KMS-11 (cell line): ENCODE measurements at regions not wholly inside any gene's neighbourhood (a gene's known extent, or its start where the extent isn't known, plus 50 kb on each side); places are given as distances from the start of the nearest gene placed in this dataset.

Experiments used
- H2AFZ ChIP-seq: fragments of 200-600 bp; sonication (generic); 2 replicates; pipeline ENCODE4 v1.6.1; 2016; ENCODE audit warnings: antibody characterized with exemption, mixed run types, low read depth
- H3K27ac ChIP-seq: fragments of 200-600 bp; sonication (generic); 2 replicates; pipeline ENCODE4 v1.6.1; 2016; ENCODE audit warnings: mild to moderate bottlenecking, mixed run types
- H3K27me3 ChIP-seq: fragments of 200-600 bp; sonication (generic); 2 replicates; pipeline ENCODE4 v1.6.1; 2017; ENCODE audit warnings: mild to moderate bottlenecking, low read depth, mixed run types, moderate library complexity; ENCODE audit not compliant: insufficient read depth
- H3K36me3 ChIP-seq: fragments of 200-600 bp; sonication (generic); 2 replicates; pipeline ENCODE4 v1.6.1; 2017; ENCODE audit warnings: mild to moderate bottlenecking, mixed run types; ENCODE audit not compliant: insufficient read depth
- H3K4me1 ChIP-seq: fragments of 200-600 bp; sonication (generic); 2 replicates; pipeline ENCODE4 v1.6.1; 2016; ENCODE audit warnings: mild to moderate bottlenecking, low read depth, mixed run types; ENCODE audit not compliant: poor library complexity, severe bottlenecking
- H3K4me2 ChIP-seq: fragments of 200-600 bp; sonication (generic); 2 replicates; pipeline ENCODE4 v1.7.0; 2016; ENCODE audit warnings: mild to moderate bottlenecking, mixed run types
- H3K4me3 ChIP-seq: fragments of 200-600 bp; sonication (generic); IDR thresholded peaks from 2 replicates; pipeline ENCODE4 v1.6.1; 2017; ENCODE audit warnings: low read depth, low read length, mixed read lengths; ENCODE audit not compliant: insufficient read depth
- H3K79me2 ChIP-seq: fragments of 200-600 bp; sonication (generic); 2 replicates; pipeline ENCODE4 v1.6.1; 2016; ENCODE audit warnings: low read depth, mixed run types; ENCODE audit not compliant: insufficient read depth
- H3K9ac ChIP-seq: fragments of 200-600 bp; sonication (generic); 2 replicates; pipeline ENCODE4 v1.6.1; 2016; ENCODE audit warnings: mild to moderate bottlenecking, mixed run types
- H4K20me1 ChIP-seq: fragments of 200-600 bp; sonication (generic); 2 replicates; pipeline ENCODE4 v1.6.1; 2016; ENCODE audit warnings: mild to moderate bottlenecking, mixed run types; ENCODE audit not compliant: insufficient read depth
- TF ChIP-seq, protein P1 (sequence below): fragments of 200-600 bp; sonication (generic); conservative IDR thresholded peaks from 2 replicates; pipeline ENCODE4 v1.6.1; 2017; ENCODE audit warnings: low read depth, mild to moderate bottlenecking, antibody characterized with exemption, low read length, moderate library complexity, mixed read lengths

DNA sequence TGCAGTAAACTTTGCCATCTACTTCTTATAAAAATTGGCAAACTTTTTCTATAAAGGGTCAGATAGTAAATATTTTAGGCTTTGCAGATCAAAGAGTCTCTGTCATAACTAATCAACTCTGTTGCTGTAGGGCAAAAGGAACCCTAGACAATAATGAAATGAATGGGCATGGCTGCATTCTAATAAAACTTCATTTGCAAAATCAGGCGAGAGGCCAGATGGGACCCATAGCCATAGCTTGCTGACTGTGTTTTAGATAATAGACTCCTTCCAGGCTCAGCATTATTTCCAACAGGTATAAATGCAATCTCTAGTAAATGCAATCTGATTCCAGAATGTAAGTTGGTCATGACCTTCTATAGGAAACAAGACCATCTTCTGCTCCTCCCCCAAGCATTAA lies 490.7 kb downstream of the TOX3 start:
- Histone ChIP-seq H3K4me1 (no peaks in the 10 kb centered on the region), H3K9ac (no peak overlapping the region), H3K4me3 (no peak overlapping the region), H3K4me2 (no peak overlapping the region), H3K27ac (no peak overlapping the region), H3K36me3 (no peaks in the 10 kb centered on the region), H4K20me1 (no peaks in the 10 kb centered on the region), H2AFZ (no peak overlapping the region), H3K79me2 (no peaks in the 10 kb centered on the region), H3K27me3 (no peaks in the 10 kb centered on the region)
- TF ChIP-seq, protein P1, sequence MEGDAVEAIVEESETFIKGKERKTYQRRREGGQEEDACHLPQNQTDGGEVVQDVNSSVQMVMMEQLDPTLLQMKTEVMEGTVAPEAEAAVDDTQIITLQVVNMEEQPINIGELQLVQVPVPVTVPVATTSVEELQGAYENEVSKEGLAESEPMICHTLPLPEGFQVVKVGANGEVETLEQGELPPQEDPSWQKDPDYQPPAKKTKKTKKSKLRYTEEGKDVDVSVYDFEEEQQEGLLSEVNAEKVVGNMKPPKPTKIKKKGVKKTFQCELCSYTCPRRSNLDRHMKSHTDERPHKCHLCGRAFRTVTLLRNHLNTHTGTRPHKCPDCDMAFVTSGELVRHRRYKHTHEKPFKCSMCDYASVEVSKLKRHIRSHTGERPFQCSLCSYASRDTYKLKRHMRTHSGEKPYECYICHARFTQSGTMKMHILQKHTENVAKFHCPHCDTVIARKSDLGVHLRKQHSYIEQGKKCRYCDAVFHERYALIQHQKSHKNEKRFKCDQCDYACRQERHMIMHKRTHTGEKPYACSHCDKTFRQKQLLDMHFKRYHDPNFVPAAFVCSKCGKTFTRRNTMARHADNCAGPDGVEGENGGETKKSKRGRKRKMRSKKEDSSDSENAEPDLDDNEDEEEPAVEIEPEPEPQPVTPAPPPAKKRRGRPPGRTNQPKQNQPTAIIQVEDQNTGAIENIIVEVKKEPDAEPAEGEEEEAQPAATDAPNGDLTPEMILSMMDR, result no peak

DNA sequence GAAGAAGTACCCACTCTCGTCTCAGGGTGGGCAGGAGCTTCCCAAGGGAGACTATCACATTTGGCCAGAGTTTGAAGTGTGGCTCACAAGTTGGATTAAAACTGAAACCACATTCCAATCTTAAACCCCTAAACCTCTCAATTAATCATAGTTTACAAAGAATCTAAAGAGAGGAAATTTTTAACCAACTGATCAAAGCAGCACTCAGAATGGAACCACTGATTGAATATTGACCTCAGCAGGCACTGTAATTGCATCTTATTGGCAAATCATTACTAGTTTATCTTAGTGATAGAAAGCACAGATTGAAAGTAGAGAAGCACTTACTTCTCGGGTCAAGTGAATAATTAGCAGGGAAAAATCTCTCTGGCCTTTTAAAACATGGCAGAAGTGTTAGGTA lies 491.6 kb downstream of the TOX3 start:
- H3K4me1 ChIP-seq, result peaks cover 5% of the 10 kb centered on the region
- TF ChIP-seq, protein P1, result no peak
- no peak overlapping the region for H3K9ac ChIP-seq
- no peak overlapping the region for H3K4me3 ChIP-seq
- no peaks in the 10 kb centered on the region for H3K79me2 ChIP-seq
- no peaks in the 10 kb centered on the region for H4K20me1 ChIP-seq
- H2AFZ ChIP-seq, result no peak overlapping the region
- no peak overlapping the region for H3K27ac ChIP-seq
- H3K4me2 ChIP-seq, result no peak overlapping the region
- H3K36me3 ChIP-seq, result no peaks in the 10 kb centered on the region
- H3K27me3 ChIP-seq, result no peaks in the 10 kb centered on the region

DNA sequence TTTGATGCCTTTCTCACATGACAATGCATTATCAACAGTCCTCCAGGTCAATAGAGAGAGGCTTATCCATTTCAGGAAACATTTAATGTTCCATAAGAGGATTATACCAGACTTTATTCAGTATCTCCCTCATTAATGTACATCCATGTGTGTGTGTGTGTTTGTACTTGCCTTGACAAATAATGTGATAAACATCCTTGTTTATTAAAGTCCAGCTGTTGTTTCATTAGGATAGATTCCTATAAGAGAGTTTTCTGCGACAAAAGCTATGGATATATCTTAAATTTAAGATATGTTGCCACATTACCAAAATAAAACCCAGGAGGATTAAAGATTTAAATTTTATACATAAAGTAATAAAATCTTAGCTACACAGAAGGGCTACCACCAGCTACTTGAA lies 492.6 kb downstream of the TOX3 start:
- no peaks in the 10 kb centered on the region for H3K27me3 ChIP-seq
- H2AFZ ChIP-seq, result no peak overlapping the region
- H3K9ac ChIP-seq, result no peak overlapping the region
- H3K4me1 ChIP-seq, result peaks cover 5% of the 10 kb centered on the region
- H3K36me3 ChIP-seq, result no peaks in the 10 kb centered on the region
- no peaks in the 10 kb centered on the region for H3K79me2 ChIP-seq
- H3K27ac ChIP-seq, result no peak overlapping the region
- TF ChIP-seq, protein P1, result no peak
- H4K20me1 ChIP-seq, result no peaks in the 10 kb centered on the region
- no peak overlapping the region for H3K4me2 ChIP-seq
- no peak overlapping the region for H3K4me3 ChIP-seq

DNA sequence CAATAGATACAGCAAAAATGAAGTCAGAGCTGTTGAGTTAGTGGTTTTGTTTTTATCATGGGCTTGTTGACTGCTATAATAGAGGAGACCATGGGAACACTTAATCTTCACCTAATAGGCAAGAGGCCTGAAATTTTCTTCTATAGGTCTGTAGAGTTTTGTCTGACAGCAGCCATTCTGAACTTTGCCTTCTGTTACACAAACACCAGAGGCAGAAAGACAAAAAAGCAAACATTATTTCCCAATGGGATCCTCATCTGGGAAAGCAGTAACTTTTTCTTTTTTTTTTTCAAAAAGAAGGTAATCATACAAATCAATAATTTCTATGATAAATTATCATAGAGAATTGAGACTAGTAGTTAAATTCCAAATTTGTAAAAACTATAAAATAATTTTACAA lies 494.1 kb downstream of the TOX3 start:
- Histone ChIP-seq H3K4me2 (no peak overlapping the region), H3K36me3 (no peaks in the 10 kb centered on the region), H3K27ac (no peak overlapping the region), H3K79me2 (no peaks in the 10 kb centered on the region), H3K4me1 (peaks cover 5% of the 10 kb centered on the region), H2AFZ (no peak overlapping the region), H3K4me3 (no peak overlapping the region), H4K20me1 (no peaks in the 10 kb centered on the region), H3K9ac (no peak overlapping the region), H3K27me3 (no peaks in the 10 kb centered on the region)
- TF ChIP-seq, protein P1, result no peak
